ENCODE measurements at regions not wholly inside any gene's neighbourhood (a gene's known extent, or its start where the extent isn't known, plus 50 kb on each side); places are given as distances from the start of the nearest gene placed in this dataset.

DNA sequence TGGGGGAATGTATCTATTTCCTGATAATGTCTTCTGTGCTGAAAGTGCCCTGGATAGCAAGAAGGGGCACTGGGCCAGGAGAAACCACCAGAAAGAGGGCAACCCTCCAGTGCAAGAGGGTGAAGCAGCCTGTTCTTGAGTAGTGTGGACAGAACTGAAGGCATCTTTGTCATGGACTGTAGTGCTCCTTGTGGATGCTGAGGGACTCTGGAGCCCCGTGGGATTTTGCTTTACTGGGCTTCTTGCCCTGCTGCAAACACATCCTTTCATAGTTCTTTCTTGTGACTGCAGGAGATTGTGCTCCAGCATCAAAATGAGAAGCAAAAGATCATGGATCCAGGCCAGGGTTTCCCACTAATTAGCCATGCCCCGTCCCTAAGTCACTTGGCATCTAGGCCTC lies 300.6 kb downstream of the ZNF326 start:
- TF ChIP-seq, protein P1, sequence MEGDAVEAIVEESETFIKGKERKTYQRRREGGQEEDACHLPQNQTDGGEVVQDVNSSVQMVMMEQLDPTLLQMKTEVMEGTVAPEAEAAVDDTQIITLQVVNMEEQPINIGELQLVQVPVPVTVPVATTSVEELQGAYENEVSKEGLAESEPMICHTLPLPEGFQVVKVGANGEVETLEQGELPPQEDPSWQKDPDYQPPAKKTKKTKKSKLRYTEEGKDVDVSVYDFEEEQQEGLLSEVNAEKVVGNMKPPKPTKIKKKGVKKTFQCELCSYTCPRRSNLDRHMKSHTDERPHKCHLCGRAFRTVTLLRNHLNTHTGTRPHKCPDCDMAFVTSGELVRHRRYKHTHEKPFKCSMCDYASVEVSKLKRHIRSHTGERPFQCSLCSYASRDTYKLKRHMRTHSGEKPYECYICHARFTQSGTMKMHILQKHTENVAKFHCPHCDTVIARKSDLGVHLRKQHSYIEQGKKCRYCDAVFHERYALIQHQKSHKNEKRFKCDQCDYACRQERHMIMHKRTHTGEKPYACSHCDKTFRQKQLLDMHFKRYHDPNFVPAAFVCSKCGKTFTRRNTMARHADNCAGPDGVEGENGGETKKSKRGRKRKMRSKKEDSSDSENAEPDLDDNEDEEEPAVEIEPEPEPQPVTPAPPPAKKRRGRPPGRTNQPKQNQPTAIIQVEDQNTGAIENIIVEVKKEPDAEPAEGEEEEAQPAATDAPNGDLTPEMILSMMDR (IDR thresholded peaks at IDR 0.05; ENCODE audit: low read length): no peak
- TF ChIP-seq EZH2 (IDR thresholded peaks at IDR 0.05; ENCODE audit: borderline replicate concordance, low read length): no peak
